ENCODE measurements at regions not wholly inside any gene's neighbourhood (a gene's known extent, or its start where the extent isn't known, plus 50 kb on each side); places are given as distances from the start of the nearest gene placed in this dataset.

GRCh38 chr17:79212149-79213087 is 137.8 kb downstream of the ENGASE start:
- no peak for DNase-seq (ENCODE audit: low read depth in 4 of 4, low spot score in 1 of 4)

- no peak for DNase-seq (ENCODE audit: low read depth in 4 of 4, low spot score in 1 of 4)
Measured at GRCh38 chr17:79211061-79211770, 136.6 kb downstream of the ENGASE start.

GRCh38 chr17:79210638-79211037 is 136.0 kb downstream of the ENGASE start:
- DNase-seq (ENCODE audit: low read depth in 4 of 4, low spot score in 1 of 4), result no peak

- DNase-seq (ENCODE audit: low read depth in 4 of 4, low spot score in 1 of 4), result no peak
Measured at GRCh38 chr17:79207960-79208359, 133.3 kb downstream of the ENGASE start.

GRCh38 chr17:79205688-79206205 is 131.1 kb downstream of the ENGASE start:
- DNase-seq (ENCODE audit: low read depth in 4 of 4, low spot score in 1 of 4), result no peak

GRCh38 chr17:79204261-79204660 is 129.6 kb downstream of the ENGASE start:
- no peak for DNase-seq (ENCODE audit: low read depth in 4 of 4, low spot score in 1 of 4)

- DNase-seq (ENCODE audit: low read depth in 4 of 4, low spot score in 1 of 4), result no peak
Measured at GRCh38 chr17:79203657-79204056, 129.0 kb downstream of the ENGASE start.

GRCh38 chr17:79203016-79203415 is 128.4 kb downstream of the ENGASE start:
- DNase-seq (ENCODE audit: low read depth in 4 of 4, low spot score in 1 of 4), result no peak

- no peak for DNase-seq (ENCODE audit: low read depth in 4 of 4, low spot score in 1 of 4)
Measured at GRCh38 chr17:79202480-79202879, 127.9 kb downstream of the ENGASE start.

GRCh38 chr17:79201536-79202227 is 127.1 kb downstream of the ENGASE start:
- DNase-seq (ENCODE audit: low read depth in 4 of 4, low spot score in 1 of 4), result no peak

GRCh38 chr17:79201119-79201518 is 126.5 kb downstream of the ENGASE start:
- no peak for DNase-seq (ENCODE audit: low read depth in 4 of 4, low spot score in 1 of 4)

GRCh38 chr17:79196913-79197312 is 122.3 kb downstream of the ENGASE start:
- DNase-seq (ENCODE audit: low read depth in 4 of 4, low spot score in 1 of 4), result no peak

GRCh38 chr17:79192503-79193351 is 118.1 kb downstream of the ENGASE start:
- no peak for DNase-seq (ENCODE audit: low read depth in 4 of 4, low spot score in 1 of 4)

- DNase-seq (ENCODE audit: low read depth in 4 of 4, low spot score in 1 of 4), result no peak
Measured at GRCh38 chr17:79191270-79191934, 116.8 kb downstream of the ENGASE start.

- no peak for DNase-seq (ENCODE audit: low read depth in 4 of 4, low spot score in 1 of 4)
Measured at GRCh38 chr17:79189305-79189704, 114.7 kb downstream of the ENGASE start.

GRCh38 chr17:79188685-79189084 is 114.1 kb downstream of the ENGASE start:
- DNase-seq (ENCODE audit: low read depth in 4 of 4, low spot score in 1 of 4), result no peak

- no peak for DNase-seq (ENCODE audit: low read depth in 4 of 4, low spot score in 1 of 4)
Measured at GRCh38 chr17:79188048-79188447, 113.4 kb downstream of the ENGASE start.

- DNase-seq (ENCODE audit: low read depth in 4 of 4, low spot score in 1 of 4), result no peak
Measured at GRCh38 chr17:79187186-79187585, 112.6 kb downstream of the ENGASE start.

GRCh38 chr17:79186406-79186805 is 111.8 kb downstream of the ENGASE start:
- DNase-seq (ENCODE audit: low read depth in 4 of 4, low spot score in 1 of 4), result no peak

- no peak for DNase-seq (ENCODE audit: low read depth in 4 of 4, low spot score in 1 of 4)
Measured at GRCh38 chr17:79185671-79186070, 111.0 kb downstream of the ENGASE start.
